HUES64 (cell line): ENCODE measurements at regions not wholly inside any gene's neighbourhood (a gene's known extent, or its start where the extent isn't known, plus 50 kb on each side); places are given as distances from the start of the nearest gene placed in this dataset.

Experiments used
- H3K27ac ChIP-seq: 2 replicates; pipeline ENCODE4 v1.7.0; 2013; ENCODE audit warnings: low read depth, low read length, inconsistent platforms
- H3K27me3 ChIP-seq: 2 replicates; pipeline ENCODE4 v1.6.1; 2013; ENCODE audit warnings: mild to moderate bottlenecking, low read length; ENCODE audit not compliant: insufficient read depth
- H3K36me3 ChIP-seq: 2 replicates; pipeline ENCODE4 v1.6.1; 2013; ENCODE audit warnings: mild to moderate bottlenecking, low read length; ENCODE audit not compliant: insufficient read depth
- H3K4me1 ChIP-seq: 2 replicates; pipeline ENCODE4 v1.6.1; 2013; ENCODE audit warnings: mild to moderate bottlenecking, low read length, moderate library complexity; ENCODE audit not compliant: insufficient read depth
- H3K4me3 ChIP-seq: 2 replicates; pipeline ENCODE4 v1.5.1; 2013; ENCODE audit warnings: mild to moderate bottlenecking, low read length, moderate library complexity
- H3K9ac ChIP-seq: 2 replicates; pipeline ENCODE4 v1.6.1; 2013; ENCODE audit warnings: mild to moderate bottlenecking, low read depth, low read length
- H3K9me3 ChIP-seq: 2 replicates; pipeline ENCODE4 v1.6.1; 2013; ENCODE audit warnings: low read depth, low read length; ENCODE audit not compliant: insufficient read depth
- WGBS: fragments of 150-250, 120-280 bp; methylation state at CpG from one replicate; pipeline ENCODE4 v1.1.7; 2013; ENCODE audit warnings: missing lambda C conversion rate; 5-methylcytosine and 5-hydroxymethylcytosine counted together

DNA sequence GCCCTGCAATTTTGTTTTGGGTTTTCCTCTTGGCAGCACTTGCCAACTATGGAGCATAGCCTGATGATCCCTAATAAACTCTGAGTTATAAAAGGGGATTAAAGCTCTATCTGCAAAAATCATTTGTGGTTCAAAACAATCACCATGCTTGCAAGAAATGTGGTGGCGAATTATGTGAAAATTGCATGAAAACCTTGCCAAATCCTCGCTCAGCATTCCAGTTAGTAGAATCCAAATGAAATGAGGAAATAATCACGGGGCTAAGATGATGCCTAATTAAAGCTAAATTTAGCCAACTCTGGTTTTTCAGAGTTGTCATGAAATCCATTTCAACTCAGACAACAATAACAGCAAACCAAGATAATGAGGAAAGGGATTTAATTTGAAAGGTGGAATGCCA is 73.0 kb upstream of the PROK2 start:
- Histone ChIP-seq H3K9ac (no peak overlapping the region), H3K36me3 (no peaks in the 10 kb centered on the region), H3K9me3 (peaks cover 15% of the 10 kb centered on the region), H3K4me3 (no peak overlapping the region), H3K27me3 (no peaks in the 10 kb centered on the region), H3K4me1 (peaks cover 10% of the 10 kb centered on the region), H3K27ac (no peak overlapping the region)
- 92% methylated on average over 3 of the region's 3 CpGs for whole genome bisulfite sequencing

DNA sequence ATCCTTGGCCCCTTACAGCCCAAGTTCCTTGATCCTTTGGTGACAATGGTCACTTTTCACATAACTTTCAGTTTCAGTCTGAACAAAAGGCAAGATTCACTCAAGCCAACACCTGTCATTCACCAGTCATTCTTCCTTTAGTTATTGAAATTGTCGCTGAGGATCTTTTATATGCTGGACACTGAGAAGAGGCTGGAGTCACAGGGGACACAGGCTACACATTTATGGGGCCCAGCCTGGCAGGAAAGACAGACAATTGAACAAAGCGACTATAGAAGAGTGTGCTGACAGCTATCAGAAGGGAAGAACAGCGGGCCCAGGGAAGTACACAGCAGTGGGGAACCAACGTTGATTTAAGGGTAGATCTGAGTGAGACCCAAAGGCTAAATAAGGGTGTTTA is 69.8 kb upstream of the PROK2 start:
- Histone ChIP-seq H3K4me3 (no peak overlapping the region), H3K4me1 (peaks cover 9% of the 10 kb centered on the region), H3K9me3 (no peaks in the 10 kb centered on the region), H3K27ac (no peak overlapping the region), H3K27me3 (no peaks in the 10 kb centered on the region), H3K9ac (no peak overlapping the region), H3K36me3 (no peaks in the 10 kb centered on the region)
- 92% methylated on average over 4 of the region's 4 CpGs for WGBS

DNA sequence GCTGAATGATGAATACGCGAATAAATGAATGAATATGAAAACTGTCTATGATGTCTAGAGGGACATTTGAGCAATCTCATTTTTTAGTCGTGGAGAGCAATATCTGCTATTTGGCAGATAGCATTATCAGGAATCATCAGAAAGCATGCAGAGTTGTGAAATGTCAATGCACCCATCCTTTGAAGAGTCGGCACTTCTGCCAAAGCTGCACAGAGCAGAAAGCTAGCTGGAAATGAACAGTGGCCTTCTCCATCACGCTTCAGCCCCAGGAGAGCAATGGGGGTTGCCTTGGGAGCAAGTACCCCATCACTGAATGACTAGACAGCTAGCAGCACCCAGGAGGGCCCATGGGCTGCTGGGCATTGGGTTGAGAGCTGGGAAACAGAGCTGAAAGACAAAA is 69.1 kb upstream of the PROK2 start:
- peaks cover 9% of the 10 kb centered on the region for H3K4me1 ChIP-seq
- no peak overlapping the region for H3K4me3 ChIP-seq
- H3K36me3 ChIP-seq, result no peaks in the 10 kb centered on the region
- no peaks in the 10 kb centered on the region for H3K27me3 ChIP-seq
- H3K9ac ChIP-seq, result no peak overlapping the region
- WGBS, result 91% methylated on average over 5 of the region's 5 CpGs
- no peak overlapping the region for H3K27ac ChIP-seq
- H3K9me3 ChIP-seq, result no peaks in the 10 kb centered on the region

DNA sequence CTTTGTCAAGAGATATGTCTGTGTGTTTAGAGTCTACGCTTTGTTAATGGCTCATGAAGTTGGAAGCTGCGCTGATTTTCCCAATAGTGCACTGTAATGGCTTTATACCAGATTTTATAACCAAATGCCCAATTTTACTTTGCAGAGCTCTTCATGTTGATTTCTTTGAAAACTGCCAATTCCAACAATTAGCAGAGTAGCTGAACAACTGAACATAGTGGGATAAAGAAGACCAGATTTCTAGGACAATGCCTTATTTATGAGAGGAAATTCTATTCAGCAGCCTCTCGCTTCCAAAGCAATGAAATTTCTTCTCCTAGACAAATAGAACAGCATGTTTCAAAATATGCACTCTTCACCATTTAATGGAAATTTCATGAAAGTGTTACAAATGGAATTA is 66.9 kb upstream of the PROK2 start:
- WGBS, result 100% methylated on average over 1 of the region's 3 CpGs
- H3K27ac ChIP-seq, result no peak overlapping the region
- H3K4me1 ChIP-seq, result 0 out of 2 replicates have a peak, but pooled peaks cover 2% of the 10 kb centered on the region
- H3K27me3 ChIP-seq, result no peaks in the 10 kb centered on the region
- H3K36me3 ChIP-seq, result no peaks in the 10 kb centered on the region
- no peaks in the 10 kb centered on the region for H3K9me3 ChIP-seq
- no peak overlapping the region for H3K4me3 ChIP-seq
- no peak overlapping the region for H3K9ac ChIP-seq

DNA sequence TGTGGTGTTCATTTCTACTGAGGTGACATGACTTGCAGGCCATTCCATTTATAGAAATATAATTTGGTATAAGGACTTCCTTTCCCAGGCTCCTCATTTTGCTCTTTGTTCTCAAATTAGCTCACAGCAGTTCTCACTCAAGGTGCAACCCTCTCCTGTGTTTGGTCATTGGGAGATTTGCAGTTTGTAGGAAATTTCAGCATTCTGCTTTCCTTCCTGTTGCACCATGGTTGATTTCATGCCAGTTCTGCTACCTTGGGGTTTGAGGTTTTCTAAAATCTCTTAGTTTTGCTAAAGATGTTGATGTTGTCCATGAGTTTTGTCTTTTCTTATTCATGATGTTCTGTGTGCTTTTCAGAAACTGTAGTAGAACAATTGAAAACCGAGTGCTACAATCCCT is 65.7 kb upstream of the PROK2 start:
- no peaks in the 10 kb centered on the region for H3K9me3 ChIP-seq
- 82% methylated on average over 1 of the region's 1 CpG for WGBS
- H3K36me3 ChIP-seq, result no peaks in the 10 kb centered on the region
- H3K4me3 ChIP-seq, result no peak overlapping the region
- H3K27me3 ChIP-seq, result no peaks in the 10 kb centered on the region
- H3K9ac ChIP-seq, result no peak overlapping the region
- H3K4me1 ChIP-seq, result 0 out of 2 replicates have a peak, but pooled peaks cover 2% of the 10 kb centered on the region
- H3K27ac ChIP-seq, result no peak overlapping the region

DNA sequence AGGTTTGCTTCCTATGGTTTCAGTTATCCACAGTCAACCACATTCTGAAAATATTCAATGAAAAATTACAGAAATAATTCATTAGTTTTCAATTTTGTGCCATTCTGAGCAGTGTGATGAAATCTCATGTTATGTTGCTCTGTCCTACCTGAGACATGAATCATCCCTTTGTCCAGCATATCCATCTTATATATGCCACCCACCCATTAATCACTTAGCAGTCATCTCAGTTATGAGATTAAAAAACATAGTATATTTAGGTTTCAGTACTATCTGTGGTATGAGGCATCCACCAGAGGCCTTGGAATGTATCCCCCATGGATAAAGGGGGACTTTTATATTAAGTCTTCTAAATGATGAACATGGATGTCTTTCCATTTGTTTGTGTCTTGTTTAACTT is 64.7 kb upstream of the PROK2 start:
- Histone ChIP-seq H3K27ac (no peak overlapping the region), H3K4me3 (no peak overlapping the region), H3K36me3 (no peaks in the 10 kb centered on the region), H3K9me3 (no peaks in the 10 kb centered on the region), H3K4me1 (0 out of 2 replicates have a peak, but pooled peaks cover 2% of the 10 kb centered on the region), H3K9ac (no peak overlapping the region), H3K27me3 (no peaks in the 10 kb centered on the region)

DNA sequence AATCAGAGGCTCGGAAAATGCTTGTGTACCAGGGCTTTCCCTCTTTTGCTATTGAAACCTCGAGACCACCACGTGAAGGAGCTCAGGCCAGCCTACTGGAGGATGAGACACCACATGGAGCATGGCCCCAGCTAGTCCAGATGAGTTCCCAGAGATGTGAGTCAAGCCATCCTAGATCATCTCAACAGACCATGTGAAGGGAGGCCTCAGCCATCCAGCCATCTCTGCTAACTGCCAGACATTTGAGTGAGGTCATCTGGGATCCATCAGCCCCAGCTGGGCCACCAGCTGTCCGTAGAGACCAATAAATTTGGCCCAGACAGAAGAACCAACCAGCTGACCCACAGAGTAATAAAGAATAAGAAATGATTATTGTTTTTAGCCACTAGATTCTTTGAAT is 62.8 kb upstream of the PROK2 start:
- H3K27ac ChIP-seq, result no peak overlapping the region
- 0 out of 2 replicates have a peak, but pooled peaks cover 2% of the 10 kb centered on the region for H3K4me1 ChIP-seq
- H3K4me3 ChIP-seq, result no peak overlapping the region
- WGBS, result 90% methylated on average over 4 of the region's 4 CpGs
- H3K27me3 ChIP-seq, result no peaks in the 10 kb centered on the region
- H3K36me3 ChIP-seq, result no peaks in the 10 kb centered on the region
- no peak overlapping the region for H3K9ac ChIP-seq
- no peaks in the 10 kb centered on the region for H3K9me3 ChIP-seq

DNA sequence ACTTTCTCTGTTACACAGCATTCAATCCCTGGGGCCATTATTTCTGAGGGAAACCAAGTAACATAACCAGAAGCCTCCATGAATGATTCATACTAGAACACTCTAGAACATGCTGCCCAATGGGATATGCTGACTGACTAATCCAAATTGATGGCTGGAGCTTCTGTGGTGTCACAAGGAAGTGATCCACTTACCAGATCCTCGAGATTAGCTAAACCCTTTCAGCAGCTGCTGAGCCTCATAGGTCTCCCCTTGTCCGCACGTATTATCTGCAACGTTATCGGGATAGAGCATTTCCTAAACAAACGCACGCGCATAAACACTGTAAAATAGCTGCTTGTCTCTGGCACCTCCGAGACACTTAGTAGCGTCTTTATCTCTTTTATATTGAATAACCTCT is 61.2 kb upstream of the PROK2 start:
- 91% methylated on average over 8 of the region's 10 CpGs for WGBS

DNA sequence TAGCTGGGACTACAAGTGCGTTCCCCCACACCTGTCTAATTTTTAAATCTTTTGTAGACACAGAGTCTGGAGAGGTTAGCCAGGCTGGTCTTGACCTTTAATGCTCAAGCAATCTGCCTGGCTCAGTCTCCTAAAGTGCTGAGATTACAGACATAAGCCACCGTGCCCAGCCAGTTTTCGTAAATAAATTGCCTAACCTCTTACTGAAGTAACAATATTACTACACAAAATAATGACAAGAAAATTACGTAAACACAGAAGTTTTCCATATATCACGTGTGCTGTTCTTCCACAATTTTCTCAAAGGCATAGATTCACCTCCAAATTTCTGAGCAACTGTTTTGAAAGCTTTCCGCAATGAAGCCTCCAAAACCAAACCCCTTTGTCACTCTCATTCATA is 58.1 kb upstream of the PROK2 start:
- no peaks in the 10 kb centered on the region for H3K27me3 ChIP-seq
- no peak overlapping the region for H3K27ac ChIP-seq
- no peaks in the 10 kb centered on the region for H3K36me3 ChIP-seq
- no peak overlapping the region for H3K4me3 ChIP-seq
- H3K9me3 ChIP-seq, result no peaks in the 10 kb centered on the region
- WGBS, result 95% methylated on average over 6 of the region's 6 CpGs
- peaks cover 7% of the 10 kb centered on the region for H3K4me1 ChIP-seq
- H3K9ac ChIP-seq, result no peak overlapping the region

More for the DNA sequence above, 61.2 kb upstream of the PROK2 start:
- no peak overlapping the region for H3K4me3 ChIP-seq
- no peaks in the 10 kb centered on the region for H3K27me3 ChIP-seq
- no peaks in the 10 kb centered on the region for H3K9me3 ChIP-seq
- H3K27ac ChIP-seq, result no peak overlapping the region
- 0 out of 2 replicates have a peak, but pooled peaks cover 2% of the 10 kb centered on the region for H3K4me1 ChIP-seq
- no peaks in the 10 kb centered on the region for H3K36me3 ChIP-seq
- no peak overlapping the region for H3K9ac ChIP-seq

DNA sequence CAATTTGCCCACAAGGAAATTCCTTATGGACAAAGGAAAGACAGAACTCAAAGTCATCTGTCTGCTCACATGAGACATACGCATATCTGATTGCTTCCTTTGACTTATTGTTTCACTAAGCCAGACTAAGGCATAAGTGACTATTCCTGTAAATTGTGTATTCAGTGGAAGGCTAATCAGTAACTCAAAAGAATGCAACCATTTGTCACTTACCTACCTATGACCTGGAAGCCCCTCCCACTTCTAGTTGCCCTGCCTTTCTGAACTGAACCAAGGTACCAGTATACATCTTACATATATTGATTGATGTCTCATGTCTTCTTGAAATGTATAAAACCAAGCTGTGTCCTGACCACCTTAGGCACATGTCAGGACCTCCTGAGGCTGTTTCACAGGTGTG is 53.5 kb upstream of the PROK2 start:
- WGBS, result 88% methylated on average over 1 of the region's 1 CpG
- H3K36me3 ChIP-seq, result no peaks in the 10 kb centered on the region
- no peaks in the 10 kb centered on the region for H3K9me3 ChIP-seq
- no peak overlapping the region for H3K27ac ChIP-seq
- H3K4me1 ChIP-seq, result peaks cover 15% of the 10 kb centered on the region
- H3K4me3 ChIP-seq, result no peak overlapping the region
- H3K9ac ChIP-seq, result no peak overlapping the region
- H3K27me3 ChIP-seq, result no peaks in the 10 kb centered on the region
